ENCODE measurements at regions not wholly inside any gene's neighbourhood (a gene's known extent, or its start where the extent isn't known, plus 50 kb on each side); places are given as distances from the start of the nearest gene placed in this dataset.

DNA sequence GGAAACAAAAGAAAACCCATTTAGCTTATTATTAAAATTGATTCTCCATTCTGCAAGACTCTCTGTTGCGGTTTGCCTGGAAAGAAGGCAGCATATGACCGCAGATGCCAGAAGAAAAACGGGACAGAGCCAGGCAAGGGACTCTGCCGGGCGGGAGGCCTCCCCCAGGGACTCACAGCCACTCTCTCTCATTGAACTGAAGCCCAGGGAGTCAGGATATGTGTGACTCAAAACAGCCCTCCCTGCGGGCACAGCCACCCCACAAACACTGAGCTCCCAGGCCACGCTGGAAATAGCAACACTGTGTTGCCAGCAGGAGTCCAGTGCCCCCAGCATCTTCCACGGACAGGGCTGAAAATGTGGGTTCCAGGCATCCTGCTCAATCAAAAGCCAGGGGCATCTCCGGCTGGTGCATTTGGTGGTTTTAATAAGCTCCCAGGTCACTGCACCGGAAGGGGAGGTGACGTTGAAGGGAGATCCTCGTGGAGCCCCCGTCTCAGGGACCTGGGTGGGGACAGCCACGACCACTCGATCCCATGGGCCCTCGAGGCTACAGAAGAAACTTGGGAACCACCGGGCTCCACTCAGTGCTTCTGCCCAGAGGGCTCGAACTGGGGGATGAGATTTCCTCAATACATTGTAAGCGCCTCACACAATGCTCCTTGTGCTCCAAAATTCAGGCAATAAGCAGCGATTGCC is 624.5 kb downstream of the TBC1D22A start:
- DNase-seq = no peak

DNA sequence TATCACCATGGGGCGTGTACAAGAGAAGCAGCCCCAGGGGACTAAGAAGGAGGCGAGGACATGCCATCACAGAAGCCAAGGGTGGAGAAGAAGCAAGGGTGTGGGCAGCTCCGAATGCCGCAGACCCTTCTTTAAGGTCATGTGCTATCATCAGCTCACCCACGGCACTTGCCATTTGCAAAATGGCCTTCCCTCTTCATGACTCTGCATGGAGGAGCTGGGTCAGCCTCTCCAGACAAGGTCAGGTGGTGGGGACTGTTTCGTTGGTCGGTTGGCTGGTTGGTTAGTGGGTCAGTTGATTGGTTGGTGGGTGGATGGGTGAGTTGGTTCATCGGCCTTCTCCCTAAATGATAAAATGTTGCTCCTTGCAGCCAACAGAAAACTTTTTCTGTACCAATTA is 622.5 kb downstream of the TBC1D22A start:
- no peak for DNase-seq

DNA sequence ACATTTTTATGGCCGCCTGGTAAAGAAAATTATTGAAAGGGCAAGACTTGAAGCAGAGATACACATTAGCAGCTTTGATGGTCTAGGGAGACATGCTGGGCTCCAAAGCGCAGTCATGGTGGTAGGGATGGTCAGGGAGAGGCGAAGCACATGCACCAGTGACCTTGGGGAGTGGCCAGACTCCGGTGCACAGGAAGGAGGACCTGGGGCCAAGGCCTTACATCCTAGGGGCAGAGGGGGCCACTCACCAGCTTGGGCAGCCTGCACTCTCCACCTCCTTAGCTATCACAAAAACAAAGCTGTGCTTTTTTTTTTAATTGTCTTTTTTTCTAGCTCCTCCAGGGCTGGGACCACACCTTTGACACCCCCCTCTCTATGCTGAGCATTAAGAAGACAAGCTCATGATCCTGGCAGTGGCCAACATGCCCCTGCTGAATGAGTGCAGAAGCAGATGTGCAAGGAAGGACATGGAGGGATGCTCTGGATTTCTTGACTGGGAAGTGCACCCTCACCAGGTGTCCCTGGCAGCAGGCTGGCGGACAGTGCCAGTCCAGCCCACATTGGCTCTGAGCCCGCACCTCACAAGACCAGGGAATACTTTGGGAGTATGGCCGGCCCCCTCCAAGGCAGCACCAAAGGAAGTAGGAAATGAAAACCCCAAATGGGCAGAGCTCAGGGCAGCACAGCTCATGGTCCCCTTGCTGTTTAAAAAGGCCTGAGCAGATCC is 619.9 kb downstream of the TBC1D22A start:
- DNase-seq = no peak

DNA sequence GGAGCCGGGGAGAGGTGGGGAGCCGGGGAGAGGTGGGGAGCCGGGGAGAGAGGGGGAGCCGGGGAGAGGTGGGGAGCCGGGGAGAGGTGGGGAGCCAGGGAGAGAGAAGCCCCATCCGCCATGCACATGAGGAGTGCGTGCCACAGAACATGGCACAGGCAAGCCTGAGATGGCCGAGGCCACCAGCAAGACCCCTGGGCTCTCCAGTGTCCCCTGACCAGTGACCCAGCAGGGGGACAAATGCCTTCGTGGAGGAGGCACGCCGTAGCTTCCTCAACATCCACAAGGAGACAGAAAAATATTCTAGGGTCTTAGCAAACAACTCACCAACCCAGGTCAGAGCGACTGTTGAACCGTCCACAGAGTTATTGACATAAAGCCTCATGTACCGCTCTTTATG is 618.8 kb downstream of the TBC1D22A start:
- no peak for DNase-seq

DNA sequence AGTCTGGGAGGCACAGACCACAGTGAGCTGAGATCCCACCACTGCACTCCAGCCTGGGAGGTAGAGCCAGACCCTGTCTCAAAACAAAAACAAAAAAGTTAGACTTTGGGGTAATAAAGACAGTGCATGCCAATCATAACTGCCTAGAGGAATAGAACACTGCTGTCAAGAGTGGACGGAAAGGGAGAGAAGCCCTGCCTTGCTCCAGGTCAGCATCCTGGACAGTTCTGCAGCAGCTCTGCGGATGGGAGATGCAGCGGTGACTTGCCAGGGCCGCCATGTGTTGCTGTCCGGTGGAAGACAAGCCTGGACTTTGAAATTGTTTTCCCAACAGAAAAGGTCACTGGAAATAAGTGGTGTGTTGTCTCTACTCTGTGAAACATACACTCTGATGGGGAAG is 618.2 kb downstream of the TBC1D22A start:
- no peak for DNase-seq

DNA sequence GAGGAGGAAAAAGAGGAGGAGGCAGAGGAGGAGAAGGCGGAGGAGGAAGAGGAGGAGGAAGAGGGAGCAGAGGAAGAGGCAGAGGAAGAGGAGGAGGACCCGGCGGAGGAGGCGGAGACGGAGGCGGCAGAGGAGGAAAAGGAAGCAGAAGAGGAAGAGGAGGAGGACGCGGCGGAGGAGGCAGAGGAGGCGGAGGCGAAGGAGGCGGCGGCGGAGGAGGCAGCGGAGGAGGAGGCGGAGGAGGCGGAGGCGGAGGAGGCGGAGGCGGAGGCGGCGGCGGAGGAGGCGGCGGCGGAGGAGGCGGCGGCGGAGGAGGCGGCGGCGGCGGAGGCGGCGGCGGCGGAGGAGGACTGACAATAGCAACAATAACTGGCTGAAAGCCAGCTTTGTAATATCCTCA is 616.6 kb downstream of the TBC1D22A start:
- no peak for DNase-seq

DNA sequence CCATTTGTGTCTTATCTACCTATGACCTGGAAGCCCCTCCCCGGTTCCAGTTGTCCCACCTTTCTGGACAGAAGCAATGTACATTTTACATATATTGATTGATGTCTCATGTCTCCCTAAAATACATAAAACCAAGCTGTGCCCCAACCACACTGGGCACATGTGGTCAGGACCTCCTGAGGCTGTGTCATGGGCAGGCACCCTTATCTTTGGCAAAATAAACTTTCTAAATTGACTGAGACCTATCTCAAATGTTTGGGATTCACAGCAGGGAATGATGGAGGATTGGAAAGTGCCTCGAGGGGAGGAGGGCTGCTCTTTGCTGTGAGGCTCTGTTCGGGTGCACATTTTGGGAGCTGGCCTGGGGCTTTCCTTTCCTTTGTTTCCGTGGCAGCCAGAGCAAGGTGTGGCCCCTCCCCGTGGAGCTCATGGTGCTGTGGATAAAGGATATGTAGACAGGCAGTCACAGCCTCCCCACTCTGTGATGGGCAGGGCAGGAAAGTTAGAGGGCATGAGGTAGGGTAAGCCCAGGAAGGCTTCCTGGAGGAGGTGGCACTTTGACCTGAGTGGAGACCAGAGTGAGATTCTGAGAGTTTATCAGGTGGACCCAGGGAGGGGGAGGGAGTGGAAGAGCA is 615.6 kb downstream of the TBC1D22A start:
- DNase-seq = no peak

DNA sequence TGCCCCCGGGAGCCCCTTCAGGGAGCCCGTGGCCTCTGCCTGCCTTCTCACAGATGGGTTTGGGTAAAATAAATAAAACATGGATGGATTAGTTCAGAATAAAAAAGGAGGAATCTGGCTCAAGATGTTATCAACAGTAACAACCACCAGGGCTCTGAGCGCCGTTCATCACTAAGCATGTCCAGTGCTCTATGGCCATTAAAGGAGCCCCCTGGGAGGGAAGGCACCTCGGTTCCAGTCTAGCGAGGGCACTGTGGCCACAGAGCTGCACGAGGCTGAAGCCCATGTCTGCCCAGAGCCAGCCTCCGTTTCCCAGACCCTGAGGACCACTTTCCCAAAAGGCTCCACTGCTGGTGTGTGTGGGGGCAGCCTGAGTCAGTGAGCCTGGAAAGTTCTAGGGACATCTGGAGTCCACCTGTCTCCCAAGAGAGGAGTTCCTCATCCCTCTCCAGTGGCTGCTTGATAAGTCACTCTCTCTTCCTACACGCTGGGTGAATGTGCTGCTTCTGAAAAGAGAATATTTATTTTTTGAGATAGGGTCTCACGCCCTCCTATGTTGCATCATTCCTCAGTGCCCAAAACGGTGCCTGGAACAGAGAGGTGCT is 614.6 kb downstream of the TBC1D22A start:
- no peak for DNase-seq

DNA sequence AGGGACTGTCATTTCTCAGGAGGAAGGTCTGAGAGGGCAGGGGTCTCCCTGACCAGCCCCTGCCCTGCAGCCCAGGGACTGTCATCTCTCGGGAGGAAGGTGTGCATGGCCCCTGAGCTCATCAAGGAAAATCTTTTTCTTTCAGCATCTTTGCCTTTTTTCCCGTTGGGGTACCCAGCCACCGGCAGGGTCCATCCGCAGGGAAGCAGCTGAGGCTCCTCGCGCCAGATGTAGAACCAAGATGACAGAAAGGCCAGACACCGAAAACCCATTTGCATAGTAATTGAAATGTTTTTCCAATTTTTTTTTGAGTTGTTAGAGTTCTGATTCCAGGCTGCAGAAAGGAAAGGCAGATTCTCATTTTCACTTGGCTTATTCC is 613.9 kb downstream of the TBC1D22A start:
- no peak for DNase-seq

DNA sequence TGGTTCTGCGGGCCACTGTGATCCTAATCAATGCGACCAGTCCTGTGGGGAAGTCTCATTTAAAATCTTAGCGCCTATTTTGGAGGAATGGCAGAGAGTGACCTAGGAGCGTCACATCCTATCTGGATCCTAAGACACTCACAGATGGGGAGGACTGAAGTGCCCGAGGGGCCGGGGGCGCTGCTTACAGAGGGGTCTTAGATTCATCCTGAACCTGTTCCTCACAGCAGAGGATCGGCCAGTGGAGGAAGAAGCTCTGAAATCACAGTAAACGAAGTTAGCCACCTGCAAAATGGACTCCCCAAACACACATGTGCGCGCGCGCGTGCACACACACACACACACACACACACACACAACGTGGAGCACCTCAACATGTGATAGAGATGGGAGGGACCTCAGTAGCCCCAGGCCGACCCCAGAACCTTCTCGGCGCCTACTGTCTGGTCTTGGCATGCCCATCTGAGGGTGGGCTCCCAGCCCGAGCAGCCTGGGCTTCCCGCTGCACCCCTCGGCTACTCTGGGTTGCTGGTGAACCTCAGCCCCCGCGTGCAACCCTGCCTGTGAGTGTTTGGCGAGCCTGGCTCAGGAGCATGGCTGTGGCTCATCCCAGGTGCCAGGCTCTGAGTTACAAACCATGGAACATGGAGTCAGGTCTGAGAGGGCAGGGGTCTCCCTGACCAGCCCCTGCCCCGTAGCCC is 613.3 kb downstream of the TBC1D22A start:
- DNase-seq = no peak

DNA sequence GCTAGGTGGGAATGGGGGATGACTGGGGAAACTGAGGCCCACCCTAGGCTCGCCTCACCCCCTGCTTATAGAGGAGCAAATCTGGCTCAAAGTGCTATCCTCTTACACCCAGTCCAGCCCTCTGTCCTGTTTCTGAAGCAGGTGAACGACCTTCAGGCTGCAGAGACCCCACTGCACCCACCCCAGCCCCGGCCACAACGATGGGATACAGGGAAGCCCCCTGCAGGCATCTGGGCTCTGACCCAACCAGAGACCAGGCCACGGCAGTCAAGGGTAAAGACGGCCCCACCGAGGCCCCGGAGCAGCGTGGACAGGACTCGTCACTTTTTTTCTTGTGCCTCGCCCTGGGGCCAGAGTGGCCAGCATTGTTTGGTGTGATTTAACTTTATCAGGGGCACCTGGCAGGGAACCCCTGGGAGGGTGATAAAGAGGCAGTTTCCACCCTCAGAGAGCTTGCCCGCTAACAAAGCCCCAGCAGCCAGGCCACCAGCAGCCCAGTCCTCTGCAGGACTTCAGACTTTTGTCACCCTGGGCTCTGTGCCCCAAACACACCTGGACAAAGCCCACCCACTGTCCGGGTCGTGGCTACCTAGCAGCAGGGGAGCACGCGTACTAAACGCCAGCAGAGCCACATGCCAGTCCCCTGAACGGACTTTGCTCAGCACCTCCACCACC is 612.6 kb downstream of the TBC1D22A start:
- no peak for DNase-seq

DNA sequence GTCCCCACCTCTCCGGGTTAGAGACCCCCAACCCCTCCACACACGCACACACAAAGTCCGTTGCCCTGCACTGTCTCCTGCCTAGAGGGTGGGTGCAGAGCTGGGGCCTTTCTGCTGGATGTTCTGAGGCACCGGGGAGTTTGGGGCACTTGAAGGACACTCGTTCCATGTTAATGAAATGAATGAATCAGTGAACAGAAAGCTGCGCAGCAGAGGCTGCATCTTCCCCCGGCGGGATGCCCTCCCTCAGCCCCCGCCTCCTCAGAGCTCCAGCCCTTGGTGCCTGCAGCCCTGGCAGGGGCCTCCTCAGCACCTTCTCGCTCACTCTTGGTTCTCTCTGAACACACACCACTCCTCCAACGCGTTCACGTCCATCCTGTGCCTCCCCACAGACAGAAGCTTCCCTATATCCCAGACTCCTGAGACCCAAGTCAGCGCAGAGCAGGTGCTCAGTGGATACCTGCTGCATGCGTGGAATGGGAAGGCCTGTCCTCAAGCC is 611.9 kb downstream of the TBC1D22A start:
- DNase-seq = no peak

DNA sequence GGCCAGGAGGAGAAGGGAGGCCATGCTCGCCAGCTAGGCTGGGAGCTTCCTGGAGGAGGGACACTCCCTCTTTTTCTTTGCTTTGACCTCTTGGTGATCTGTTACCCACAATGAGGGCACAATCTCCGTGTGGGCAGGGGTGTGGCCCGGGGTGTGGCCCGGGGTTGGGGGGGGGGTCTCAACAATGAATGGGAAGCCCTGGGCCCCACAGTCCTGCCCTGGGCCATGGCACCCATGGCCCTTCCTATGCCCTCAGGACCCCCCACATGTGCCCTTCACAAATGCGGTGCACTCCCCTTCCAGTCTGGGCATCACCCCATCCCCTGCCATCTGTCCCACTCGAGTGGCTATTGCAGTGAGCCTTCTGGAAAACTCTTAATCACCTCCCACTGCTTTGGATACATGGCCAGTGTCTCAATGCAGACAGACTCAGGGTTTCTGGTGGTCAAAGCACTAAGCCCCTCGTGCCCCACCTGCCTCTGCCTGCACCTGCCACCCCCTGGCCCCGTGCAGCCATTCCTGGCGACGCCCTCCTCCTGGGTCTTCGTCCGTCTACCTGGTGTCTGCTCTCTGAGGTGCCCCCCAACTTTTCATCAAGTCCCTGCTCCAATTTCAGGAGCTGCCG is 611.3 kb downstream of the TBC1D22A start:
- no peak for DNase-seq

DNA sequence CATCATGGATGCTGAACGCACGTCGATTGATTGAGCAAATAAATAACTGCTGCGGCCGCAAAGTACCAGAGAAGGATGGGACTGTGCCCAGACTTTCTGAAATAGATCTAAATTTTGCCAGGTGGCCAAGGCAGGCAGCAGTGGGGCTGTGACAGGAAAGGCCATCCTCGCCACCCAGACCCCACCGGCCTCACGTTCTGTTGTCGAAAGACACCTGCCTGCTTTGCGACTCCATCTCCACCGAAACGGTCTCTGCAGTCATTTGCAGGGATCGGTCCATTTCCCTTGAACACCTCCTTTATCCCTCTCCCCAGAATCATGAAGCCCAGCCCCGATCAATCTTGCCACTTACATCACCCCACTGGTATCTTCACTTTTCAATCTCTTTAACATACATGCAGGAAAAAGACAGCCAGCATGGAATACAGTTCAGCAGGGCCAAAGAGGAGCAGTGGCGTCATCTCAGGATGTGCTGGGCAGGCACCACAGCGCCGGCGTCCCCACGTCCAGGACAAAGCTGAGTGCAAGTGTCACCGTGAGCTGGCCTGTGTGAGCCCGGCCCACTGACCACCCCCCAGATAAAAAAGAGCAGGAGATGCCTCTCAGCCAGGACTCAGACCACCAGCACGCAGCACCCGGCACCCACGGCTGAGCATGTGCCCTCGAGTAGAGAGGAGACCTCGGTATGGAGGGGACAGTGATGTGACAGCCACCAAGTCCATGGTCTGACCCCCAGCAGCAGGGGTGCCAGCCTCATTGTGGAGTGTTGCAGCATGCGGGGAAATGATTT is 610.3 kb downstream of the TBC1D22A start:
- no peak for DNase-seq

DNA sequence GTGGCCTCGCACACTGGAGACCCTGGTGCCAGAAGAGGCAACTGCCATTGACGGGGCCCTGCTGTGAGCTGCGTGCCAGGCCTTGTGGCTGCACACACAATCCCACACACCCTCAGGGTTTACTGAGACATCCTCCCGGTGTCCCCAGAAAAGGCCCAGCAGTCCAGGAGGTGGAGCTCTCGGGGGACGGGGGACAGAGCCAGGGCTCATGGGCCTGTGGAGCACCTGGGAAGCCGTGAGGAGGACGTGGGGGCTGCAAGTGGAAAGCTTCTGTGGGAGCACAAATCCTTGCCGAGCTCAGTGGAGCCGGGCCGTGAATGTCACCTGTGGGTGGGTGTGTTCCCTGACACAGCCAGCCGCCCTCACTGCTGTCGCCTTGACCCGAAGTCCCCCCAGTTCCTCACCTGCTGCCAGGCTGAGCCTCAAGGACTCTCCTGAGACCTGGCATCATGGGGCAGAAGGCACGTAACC is 609.7 kb downstream of the TBC1D22A start:
- DNase-seq = no peak

DNA sequence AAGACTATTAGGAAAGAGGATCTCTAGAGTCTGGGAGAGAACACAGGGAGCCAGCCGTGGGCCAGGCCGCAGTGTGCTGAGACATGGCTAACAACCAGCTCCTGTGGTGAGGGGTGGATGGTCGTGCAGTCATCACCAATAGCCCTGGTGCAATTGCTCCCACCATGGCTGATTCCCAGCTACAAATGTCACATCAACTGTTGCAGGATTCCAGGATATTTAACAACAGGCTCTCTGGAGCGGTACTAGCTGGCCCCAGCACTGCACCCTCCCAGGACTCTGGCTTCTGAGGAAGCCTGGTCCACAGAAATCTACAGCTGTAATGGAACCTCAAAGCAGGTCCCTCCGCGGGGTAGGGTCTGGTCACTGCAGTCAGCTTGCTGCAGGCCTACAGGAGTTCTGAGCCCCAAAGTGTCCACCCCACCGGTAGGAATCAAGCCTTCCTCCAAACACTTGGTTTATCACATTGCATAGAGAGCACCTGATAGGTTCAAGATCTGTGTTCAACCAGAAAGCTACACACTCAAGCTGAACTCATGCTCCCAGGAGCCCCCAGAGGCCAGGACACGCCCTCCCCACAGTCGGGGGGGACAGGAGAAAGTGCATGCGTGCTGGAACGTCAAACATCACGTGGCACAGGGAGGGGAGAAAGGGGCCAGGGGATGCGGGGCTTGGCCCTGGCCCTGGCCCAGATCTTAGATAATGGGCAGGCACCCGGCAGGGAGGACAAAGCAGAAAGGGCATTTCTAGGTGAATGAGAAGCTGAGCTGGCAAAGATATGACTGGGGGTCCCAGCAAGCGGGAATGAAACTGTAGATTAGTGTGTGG is 609.0 kb downstream of the TBC1D22A start:
- DNase-seq = no peak

DNA sequence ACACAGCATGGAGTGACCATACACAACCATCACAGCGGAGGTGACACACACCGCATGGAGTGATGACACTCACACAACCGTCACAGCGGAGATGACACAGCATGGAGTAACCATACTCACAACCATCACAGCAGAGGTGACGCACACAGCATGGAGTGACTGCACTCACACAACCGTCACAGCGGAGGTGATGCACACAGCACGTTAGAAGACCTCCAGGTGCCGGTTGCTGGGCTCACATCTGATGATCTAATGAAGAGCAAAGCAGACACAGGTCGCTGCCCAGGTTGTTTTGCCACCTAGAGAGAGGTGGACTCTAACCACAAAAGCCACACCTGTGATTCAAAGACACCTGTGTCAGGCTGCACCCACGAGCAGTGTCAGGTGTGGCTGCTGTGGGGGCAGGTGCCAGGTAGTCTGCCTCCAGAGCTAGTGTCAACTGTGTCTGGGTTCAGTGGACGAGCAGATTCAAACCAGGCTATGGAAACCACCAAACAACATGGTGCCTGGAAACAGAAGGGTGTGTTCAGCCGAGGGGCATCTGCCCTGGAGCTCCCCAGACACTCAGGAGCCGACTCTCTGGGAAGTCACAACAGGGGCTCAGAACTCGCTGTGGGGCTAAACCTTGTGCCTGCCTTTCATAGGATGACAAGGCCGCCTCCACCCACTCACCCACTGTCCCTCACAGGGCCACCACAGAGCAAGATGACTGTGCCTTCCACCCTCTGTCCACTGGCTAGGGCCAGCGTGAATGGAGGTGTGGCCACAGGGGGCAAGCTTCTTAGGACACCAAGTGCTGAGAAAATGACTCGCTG is 608.2 kb downstream of the TBC1D22A start:
- DNase-seq = no peak

DNA sequence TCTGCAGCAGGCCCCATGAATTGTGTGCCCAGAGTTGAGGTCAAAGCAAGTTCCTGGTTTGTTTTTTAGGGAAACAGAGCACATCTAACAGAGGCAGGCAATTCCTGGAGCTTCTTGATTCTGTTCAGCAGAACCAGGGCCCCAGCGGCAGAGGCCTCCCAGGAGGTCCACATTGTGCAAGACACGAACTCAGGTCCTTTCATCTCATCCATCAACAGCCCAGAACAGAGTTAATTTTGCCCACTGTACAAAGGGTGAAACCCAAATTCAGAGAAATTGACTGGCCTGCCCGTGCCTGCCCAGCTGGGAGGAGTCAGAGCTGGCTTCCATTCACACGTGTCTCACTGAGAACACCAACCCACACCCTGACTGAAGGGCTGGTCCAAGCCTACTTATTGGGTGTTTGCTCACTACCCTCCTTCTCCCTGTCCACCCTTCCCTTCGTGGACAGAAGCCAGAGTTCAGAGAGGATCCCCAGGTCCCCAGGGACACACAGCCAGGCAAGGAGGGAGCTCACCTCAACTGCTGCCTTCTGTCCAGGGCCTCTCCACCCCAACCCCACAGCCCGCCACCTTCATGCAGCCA is 607.1 kb downstream of the TBC1D22A start:
- DNase-seq = no peak

DNA sequence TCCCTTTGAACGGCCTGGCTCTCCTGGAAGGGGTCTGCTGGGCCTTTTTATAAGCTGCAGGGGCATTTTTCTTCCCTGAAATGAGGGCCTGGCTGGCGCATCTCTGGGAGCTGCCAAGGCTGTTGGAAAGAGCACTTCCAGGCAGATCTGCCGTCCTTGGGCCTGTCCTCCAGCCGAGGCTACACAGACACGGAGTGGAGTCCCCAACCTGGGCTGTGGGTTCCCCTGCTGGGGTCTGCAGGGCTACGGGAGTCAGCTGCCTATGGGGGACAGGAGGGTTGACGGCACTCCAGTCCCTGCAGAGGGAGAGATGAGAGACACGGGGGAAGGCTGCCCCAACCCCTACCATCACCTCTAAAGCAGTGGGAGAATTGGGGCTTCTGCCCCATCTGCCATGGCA is 606.6 kb downstream of the TBC1D22A start:
- no peak for DNase-seq
